DMS153 treated with DMSO at 0.1 percent for 48 hours (cell line): ENCODE measurements at regions not wholly inside any gene's neighbourhood (a gene's known extent, or its start where the extent isn't known, plus 50 kb on each side); places are given as distances from the start of the nearest gene placed in this dataset.
"Not testable (repeated sequence)": the region's sequence is repeated elsewhere in the genome, so short reads cannot be mapped to it uniquely, and the experiment has no call there.

Experiments used
- DNase-seq: peaks from one replicate; lab custom pipeline; 2025; ENCODE audit not compliant: unreplicated experiment; lab: John Stamatoyannopoulos, UW

DNA sequence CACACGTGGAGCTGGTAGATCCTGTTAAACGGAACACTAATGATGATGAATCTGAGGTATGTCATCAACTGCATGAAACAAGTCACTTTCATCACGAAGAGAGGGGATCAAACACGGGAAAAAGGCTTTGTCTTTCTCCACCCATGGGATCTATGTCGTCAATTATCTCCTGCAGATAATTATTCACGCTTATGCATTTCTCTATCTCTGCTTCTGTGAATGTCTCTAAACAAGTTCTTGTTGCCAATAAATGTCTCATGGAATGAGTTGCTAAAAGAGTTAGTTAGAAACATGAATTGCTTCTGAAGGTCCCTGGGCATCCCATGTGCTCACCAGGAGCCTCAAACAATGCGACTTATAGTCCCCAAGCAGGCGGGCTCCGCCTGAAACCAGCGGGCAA lies 1228.2 kb upstream of the TMEM132C start:
- DNase-seq = no peak

DNA sequence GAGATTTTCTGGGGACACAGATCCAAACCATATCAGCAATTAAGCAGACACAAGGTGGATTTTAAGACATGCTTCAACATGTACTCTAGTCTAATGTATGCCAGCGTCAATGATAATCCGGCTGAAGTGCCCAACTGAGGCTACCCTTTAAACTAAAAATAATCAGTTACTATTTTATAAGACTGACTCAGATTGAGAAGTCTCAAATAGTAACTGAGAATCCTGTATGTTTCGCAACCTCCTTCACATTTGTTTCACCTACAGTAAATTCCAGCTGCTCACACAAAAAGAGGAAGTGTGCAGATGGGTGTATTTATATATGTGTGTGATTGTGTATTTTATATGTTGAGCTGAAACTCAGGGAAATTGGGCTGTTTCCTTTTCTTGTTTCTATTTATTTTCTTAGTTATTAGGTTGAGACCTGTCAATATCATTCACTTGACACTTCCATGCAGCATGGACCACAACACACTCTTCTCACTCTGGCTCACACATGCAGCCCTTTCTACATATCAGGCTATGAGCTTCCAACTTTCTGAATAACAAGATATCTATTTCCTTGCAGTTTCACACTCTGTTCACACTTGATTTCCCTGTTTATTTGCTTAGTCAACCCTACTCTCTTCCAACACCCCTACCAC lies 1224.9 kb upstream of the TMEM132C start:
- DNase-seq = no peak

DNA sequence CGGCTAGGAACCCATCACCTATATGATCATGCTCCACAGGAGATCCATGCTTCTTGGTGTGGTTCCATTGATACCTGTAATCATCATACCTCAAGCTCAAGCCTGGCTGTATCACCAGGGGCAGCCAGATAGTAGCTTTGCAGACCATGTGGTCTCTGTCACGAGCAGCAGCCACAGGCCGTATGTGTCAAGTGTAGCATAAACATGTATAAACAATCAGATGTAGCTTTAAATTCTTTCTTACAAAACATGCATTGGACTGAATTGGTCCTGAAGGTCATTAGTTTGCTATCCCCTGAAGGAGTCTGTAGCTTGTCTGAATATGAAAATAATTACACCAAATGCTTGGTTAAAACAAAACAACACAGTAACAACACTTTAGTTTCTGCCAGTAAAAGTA lies 1223.2 kb upstream of the TMEM132C start:
- no peak for DNase-seq

DNA sequence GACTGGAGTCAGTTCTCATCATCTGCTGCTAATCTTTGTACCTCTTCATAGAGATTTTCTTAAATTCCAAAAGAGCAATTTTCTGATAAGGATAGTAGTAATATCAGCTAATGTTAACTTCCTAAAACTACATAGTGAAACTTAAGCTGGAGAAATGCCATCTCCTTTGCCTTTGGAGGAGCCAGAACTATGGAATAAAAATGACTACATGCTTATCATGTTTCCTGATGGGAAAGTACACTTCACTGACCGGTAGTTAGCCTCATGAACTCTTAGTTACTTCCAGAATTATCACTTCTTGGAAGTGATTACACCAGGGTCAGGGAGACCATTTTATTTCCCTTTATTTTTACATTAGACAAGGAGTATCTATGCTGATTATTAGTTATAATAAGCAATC lies 1222.1 kb upstream of the TMEM132C start:
- DNase-seq = no peak

DNA sequence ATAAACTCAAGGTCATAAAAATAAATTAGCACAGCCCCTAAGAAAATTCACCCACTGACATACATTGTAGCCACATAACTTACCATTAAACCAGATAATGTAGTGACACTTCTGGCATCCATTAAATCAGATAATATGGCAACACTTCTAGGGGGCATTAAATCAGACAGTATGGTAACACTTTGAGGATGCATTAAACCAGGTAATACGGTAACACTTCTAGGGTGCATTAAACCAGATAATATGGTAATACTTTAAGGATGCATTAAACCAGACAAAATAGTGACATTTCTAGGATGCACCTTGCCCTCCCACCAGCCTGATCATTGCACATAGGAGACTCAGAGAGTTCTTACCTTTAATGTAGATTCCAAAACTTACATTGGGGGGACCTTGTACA lies 1220.5 kb upstream of the TMEM132C start:
- no peak for DNase-seq

DNA sequence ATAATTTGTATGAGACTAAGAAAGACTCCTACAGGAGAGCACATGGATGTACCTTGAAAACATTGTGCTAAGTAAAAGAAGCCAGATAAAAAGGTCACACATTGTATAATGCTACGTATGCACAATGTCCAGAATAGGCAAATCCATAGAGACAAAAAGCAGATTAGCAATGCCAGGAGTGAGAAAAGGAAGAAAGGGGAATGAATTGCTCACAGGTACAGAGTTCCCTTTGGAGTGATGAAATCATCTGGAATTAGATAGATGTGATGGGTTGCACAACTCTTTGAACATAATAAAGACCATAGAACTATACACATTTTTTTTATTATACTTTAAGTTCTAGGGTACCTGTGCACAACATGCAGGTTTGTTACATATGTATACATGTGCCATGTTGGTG lies 1218.9 kb upstream of the TMEM132C start:
- no peak for DNase-seq

DNA sequence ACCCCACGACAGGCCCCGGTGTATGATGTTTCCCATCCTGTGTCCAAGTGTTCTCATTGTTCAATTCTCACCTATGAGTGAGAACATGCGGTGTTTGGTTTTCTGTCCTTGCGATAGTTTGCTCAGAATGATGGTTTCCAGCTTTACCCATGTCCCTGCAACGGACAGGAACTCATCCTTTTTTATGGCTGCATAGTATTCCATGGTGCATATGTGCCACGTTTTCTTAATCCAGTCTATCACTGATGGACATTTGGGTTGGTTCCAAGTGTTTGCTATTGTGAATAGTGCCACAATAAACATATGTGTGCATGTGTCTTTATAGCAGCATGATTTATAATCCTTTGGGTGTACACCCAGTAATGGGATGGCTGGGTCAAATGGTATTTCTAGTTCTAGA lies 1218.4 kb upstream of the TMEM132C start:
- not testable (repeated sequence) for DNase-seq

DNA sequence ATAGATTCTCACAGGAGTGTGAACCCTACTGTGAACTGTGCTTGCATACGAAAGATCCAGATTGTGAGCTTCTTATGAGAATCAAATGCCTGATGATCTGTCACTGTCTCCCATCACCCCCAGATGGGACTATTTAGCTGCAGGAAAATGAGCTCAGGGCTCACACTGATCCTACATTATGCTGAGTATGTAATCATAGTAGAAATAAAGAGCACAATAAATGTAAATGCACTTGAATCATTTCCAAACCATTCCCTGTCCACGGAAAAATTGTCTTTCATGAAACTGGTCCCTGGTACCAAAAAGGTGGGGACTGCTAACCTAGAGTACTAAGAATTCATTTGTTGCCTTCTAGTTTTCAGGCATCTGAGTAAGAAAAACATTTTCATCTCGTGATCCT lies 1215.8 kb upstream of the TMEM132C start:
- DNase-seq = no peak

DNA sequence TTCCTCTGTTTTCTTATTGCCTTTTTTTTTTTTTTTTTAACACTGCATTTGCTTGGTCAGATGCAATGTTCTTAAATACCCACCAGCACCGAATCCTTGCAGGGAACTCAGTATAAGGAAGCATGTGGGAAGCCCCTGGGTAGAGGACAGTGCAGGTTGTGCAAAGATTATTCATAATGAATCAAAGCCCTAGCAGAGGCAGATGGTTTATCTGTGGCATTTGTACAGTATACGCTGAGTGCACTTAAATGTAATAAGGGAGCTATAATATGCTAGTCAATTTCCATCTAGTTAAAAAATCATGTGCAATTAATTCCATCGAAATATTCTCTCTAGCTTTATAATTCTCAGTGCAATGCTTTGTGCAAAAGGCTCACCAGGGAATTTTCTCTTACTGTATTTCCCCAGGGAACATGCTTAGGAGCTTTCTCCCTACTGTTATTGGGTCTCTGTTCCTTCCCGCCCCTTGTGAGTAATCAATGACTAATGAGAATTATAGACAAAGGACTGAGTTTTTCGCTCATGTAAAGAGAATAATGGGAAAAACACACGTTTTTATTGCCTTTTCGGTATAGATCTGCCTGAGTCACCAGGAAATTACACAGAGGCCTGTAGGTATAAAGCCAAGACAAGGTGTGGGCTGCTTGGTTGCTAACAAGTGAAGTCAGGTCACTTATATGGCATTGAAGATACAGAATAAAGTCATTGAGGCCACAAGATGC lies 1214.3 kb upstream of the TMEM132C start:
- DNase-seq = no peak

DNA sequence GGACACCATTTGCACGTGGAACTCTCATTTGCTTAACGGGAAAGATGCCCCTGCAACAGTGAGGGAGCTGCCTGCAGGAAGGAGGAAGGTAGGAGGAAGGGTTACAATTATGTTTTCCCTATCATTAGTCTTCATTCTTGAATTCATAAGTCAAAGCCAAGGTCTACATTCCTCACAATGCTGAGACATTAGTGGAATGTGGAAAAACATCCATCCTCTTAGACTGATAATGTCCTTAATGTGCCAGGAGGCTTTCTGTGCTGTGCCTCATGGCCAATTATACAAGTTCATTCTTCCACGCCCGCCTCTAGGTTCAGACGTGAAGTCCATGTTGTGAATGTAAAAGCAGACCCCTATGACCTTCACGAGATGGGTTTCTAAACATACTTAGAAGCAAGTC lies 1212.4 kb upstream of the TMEM132C start:
- DNase-seq = no peak

DNA sequence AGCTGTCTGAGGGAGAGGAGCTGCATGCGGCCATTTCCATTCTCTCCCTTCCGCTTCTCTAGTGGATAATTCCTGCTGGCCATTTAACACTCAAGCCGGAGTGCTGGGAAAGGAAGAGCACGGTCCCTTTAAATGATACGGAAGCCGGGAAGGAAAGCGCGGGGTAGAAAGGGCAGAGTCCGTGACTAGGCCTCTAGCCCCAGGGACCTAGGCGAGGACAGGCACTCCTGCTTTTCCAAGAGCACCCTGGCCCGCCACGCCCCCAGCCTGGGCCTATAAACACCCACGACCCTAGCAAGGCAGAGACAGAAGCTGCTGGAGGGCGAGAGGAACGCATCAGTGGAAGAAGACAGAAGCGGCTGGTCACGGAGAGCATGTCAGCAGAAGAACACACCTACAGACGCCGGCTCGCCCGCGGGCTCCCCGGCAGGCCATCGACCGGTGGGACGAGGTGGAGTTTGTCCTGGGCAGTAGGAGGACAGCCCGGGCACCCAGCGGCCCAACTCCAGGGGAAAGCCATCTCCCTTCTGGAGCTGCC lies 1206.6 kb upstream of the TMEM132C start:
- no peak for DNase-seq

DNA sequence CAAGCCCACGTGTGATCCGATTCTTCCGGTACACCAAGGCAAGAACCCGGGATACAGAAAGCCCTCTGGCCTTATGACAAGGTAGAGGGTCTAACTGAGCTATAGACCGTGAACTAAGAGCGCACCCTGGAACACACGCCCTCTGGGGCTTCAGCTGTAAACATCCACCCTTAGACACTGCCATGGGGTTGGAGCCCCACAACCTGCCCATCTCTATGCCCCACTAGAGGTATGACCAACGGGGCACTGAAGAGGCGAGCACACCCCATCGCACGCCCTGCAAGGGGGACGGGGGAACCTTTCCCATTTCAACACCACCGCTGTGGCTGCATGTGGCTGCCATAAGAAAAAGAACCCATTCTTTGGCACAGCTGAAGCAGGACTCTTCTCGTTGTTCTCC lies 1206.0 kb upstream of the TMEM132C start:
- DNase-seq = no peak

DNA sequence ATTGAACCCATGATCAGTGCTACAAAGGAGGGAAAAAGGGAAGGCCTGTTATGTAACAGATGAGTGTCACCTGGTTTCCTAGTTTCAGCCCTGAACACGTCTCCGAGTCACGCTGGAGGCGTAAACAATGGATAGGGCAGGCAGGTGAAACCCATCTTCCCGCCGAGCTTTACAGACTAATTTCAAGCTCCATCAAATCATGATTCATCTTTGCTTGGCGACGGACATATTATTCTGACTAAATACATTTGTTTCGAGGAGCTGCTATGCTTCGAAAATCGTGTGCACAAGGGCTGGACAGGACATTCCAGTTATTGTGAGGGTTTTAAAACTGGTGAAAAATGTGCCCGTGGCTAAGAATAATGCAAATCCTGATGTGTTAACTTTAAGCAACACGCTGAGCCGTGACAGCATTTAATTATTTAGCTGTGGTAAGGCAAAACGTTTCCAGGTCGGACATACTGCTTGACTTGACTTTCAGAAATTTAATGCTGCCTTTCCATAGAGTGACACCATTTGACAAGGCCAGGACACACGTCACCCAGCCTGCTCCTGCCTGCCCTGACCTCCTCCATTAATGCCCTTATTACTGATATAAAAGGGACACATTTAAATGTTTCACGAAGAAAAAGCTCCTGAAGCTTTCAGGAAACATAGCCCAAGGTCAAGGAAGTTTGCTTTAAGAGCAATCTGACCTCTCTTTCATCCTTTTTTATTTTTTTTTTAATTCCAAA lies 1203.5 kb upstream of the TMEM132C start:
- DNase-seq = peak; percentile 34

DNA sequence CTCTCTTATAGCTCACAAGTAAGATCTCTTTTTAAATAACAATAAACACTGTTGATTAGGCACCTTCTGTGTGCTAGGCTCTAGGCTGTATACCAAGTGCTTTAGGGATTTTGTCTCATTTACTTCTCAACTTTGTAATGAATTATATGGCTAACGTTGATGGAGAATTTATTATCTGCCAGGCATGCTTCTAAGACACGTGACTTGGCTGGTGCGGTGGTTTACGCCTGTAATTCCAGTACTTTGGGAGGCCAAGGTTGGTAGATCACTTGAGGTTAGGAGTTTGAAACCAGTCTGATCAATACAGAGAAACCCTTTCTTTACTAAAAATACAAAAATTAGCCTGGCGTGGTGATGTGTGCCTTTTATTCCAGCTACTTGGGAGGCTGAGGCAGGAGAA lies 1202.8 kb upstream of the TMEM132C start:
- DNase-seq = no peak

DNA sequence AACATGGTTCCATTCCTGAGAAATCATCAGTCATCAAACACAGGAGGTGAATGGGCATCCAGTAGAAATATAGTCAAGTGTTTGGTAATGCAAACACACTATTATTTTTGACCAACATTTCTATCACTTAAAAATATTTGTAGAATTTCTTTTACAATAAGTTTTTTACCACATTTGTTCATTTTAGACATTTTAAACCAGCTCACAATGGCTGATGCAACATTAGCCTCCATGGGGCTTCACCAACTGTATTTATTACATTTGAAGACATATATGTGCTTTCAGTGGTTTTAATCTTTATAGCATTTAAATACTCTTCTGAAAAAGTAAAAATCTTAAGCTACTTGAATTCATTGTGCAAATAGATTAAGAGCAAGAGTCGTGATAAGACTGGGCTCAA lies 1201.4 kb upstream of the TMEM132C start:
- DNase-seq = no peak

DNA sequence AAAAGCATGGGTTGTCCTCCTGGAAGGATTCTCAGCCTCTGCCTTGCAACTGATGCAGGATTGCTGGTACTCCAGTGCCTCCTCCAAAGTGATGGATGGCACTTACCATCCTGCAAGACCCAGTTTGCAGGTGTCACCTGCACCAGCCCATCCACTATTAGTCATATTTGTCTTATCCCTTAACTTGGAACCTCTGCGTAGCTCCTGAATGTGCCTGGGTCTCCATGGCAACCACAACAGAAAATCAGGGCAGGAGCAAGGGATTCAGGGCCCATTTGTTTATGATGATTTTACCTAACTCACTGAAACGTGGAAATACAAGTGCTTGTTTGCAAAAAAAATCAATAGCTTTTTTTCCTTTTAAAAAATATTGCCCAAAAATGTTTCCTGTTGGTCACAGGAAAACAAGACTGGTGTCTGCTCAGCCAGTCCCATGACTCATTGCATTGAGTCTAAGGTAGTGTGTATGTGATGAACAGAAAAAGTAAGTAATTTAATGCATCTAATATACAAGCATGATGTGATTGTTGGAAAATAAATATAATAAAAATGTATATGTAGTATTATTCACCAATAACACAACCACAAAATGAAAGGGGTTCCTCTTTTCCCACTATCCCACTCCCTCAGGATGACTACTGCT lies 1196.3 kb upstream of the TMEM132C start:
- DNase-seq = no peak

DNA sequence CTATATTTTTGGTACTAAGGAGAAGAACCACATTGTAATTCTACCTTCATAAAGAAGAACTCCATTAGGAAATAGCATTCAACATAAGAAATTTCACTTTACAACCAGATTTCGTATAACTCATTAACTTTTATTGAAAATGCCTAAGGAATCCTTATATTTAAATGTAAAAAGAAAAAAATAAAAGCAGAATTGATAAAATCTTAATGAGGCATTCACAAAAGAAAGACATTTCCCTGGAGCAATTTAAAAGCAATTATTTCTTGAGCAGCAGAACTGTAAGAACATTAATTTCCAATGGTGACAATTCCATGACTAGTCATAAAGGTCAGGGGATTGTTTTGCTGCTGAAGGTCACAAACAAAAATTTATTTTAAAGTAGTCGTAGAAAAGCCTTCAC lies 1192.8 kb upstream of the TMEM132C start:
- no peak for DNase-seq

DNA sequence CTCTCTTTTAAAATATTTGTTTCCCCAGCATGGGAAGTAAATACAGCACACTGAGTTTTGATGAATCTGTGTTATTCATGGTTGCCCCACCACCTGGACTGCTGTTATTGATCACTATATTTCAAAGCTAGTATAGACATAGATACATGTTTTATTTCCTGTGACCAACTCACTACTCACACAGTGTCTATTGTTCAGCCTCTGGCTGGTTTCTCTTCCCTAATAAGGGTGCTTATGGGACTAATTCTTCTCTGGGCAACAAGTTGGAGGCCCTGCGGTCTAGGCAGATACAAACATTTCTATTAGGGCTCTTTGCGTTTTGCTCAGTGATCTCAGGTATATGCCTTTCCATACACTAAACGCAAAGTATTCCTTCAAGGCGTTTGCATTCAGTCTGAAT lies 1191.0 kb upstream of the TMEM132C start:
- no peak for DNase-seq

DNA sequence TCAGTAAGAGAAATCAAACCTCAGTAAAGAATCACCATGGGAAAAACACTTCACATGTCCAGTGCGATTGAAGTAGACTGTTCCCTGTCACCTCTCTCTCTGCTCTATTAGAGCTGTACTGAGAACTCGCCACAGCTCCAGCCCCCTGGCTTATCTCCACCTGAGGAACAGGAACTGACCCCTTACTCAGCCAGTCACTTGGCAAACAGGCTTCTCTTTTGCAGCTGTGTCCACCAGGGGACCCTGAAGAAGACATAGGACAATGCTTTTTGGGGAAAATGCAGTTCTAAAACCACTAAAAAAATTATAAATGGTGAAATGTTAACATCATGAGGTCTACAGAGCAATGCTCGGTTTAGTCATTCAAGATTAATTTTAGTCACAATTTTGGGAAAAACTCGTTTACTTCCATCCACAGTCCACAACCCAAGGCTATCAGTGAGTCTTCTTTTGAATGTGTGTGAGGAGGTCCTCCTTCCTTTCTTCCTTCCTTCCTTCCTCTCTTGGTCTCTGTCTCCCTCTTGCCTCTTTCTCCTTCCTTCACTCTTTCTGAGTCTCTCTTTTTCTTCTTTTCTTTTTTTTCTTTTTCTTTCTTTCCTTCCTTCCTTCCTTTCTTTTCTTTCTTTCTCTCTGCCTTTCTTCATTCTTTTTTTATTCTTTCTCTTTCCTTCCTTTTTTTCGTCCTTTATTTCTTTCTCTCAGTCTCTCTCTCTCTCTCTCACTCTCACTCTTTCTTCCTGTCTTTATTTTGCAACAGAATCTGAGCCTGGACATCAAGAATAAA lies 1189.5 kb upstream of the TMEM132C start:
- DNase-seq = no peak

DNA sequence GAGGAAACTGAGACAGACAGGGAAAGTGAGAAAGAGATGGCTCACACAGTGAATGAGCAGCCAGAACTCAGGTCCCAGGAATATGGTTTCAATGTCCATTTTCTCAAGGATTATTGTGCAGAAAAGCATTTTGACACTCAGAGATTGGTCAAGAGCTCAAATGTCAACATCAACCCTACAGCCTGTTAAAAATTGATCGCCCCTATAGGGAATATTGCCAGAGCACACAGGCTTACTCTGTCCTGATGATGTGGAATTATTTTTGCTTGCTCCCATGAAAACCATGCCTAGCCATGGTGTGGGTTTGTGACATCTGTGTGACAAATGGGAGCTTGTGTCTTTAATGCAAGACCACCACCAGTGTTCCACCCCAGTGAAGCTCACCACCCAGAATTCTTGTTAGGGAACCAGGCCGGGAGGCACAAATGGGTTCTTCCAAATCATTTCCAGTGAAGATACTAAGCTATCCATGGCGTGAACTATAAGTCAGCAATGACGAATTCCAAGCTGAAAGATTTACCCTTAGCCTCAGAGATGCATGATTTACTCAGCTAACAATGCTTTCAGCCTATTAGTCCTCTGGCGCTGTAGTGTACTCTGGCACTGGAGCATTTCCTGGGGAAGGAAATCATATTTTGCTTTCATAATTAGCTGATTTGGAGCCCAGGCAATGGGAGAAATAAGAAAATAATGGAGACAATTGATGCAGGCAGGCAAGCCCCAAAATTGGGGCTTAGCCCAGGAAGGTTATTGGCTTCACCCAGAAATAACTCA lies 1188.2 kb upstream of the TMEM132C start:
- no peak for DNase-seq
